GM19467 (cell line): ENCODE measurements at regions not wholly inside any gene's neighbourhood (a gene's known extent, or its start where the extent isn't known, plus 50 kb on each side); places are given as distances from the start of the nearest gene placed in this dataset.
A peak's percentile ranks its signal among the peaks of the same experiment; 100 is the strongest.
"Not testable (repeated sequence)": the region's sequence is repeated elsewhere in the genome, so short reads cannot be mapped to it uniquely, and the experiment has no call there.

Experiments used
- ATAC-seq: cut with Tn5 transposase; IDR thresholded peaks from one replicate; pipeline ENCODE4 v1.9.1; 2021; ENCODE audit warnings: mild to moderate bottlenecking, moderate library complexity; ENCODE audit not compliant: unreplicated experiment

DNA sequence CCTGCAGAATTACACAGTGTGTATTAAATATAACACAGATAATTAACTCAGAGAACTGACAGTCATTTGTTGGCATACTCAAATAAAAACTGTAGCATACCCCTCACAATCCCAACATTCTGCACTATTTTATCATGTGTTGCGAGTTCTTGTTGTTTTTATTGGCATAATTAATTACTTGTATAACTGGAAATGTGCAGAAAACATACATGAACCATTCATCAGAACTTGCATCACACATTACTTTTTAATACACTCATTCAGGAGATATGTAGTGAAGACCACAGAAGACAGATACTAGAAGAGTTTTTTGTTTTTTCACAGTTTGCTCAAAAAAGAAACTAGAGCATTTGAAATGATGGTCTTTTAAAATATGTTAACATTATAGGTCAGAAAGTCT lies 74.6 kb upstream of the NEIL3 start:
- no peak for ATAC-seq

GRCh38 chr4:177236886-177237285 lies 72.8 kb upstream of the NEIL3 start:
- no peak for ATAC-seq

DNA sequence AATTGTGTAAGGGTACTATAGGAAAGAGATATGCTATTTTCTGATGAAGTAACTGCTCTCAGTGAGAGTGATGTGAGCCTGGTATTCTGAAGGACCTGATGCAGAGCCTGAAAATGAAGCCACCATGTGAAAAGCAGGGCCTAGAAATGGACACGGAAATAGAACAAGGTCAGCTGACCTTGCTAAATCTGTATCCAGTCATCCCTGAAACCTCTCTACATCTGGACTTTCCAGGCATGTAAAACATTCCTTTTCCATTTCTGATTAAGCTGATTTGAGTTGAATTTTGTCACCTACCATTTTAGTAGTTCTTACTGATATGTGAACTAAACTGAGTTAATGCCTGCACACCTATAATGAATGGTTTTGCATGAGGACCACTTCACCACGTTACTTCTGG lies 72.4 kb upstream of the NEIL3 start:
- ATAC-seq: no peak

- ATAC-seq: no peak
Observed at GRCh38 chr4:177239477-177239876, 70.2 kb upstream of the NEIL3 start.

DNA sequence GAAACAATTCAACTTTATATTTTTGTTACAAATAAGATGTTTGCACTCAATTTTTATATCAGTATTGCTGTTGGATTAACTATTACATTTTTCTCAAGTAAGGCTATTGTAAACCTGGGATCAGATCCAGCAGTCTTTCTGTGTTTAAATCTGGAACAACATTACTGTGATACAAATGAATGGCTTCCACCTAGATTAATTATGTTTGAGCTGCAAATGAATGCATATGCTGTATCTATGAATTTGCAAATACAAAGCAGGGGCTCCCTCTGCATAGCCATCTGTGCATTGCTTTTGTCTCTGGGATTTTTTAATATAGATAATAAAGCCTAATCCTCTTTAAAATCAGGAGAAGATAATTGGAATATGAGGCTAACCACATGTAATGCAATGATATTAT lies 69.8 kb upstream of the NEIL3 start:
- ATAC-seq: no peak

GRCh38 chr4:177242651-177243286 lies 66.9 kb upstream of the NEIL3 start:
- no peak for ATAC-seq

DNA sequence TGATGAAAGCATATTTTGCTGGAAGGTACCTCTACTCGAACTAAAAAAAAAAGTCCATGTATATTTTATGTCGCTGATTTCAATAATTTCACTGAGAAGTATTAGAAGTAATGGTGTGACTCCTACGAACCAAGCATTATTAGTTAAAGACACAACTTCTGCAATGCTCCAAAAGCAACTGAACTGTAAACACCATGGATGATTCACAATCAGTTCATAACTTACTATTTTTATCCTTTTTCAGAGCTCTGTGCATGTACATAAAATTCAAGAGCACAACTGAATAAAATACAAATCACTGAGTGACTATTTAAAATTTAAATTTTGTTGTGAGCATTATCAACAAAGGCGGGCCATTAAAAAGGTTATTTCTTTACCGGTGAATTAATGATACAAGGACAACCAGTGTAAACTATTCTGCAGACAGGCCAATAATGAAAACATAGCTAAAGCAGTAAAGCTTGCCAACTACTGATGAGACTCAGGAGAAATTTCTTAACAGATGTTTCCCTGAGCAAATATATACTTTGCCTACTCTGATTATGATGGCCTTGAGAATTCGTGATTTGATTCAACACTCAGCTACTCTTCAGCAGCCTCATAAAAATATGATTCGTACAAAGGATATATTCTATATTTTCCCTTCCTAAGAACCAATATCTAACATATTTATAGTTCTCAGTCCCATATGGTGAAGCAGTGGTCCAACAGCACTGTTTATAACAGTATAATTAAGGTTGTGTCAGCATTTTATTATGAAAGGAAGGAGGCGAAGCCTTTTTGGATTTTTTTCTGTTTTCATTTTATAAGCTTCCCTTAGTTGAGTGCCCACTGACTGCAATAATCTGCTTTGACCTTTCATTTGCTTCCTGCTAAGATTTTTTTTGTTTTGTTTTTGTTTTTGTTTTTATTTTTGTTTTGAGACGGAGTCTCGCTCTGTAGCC lies 62.8 kb upstream of the NEIL3 start:
- ATAC-seq: no peak

- peak; percentile 96 for ATAC-seq
Observed at GRCh38 chr4:177250056-177250696, 59.5 kb upstream of the NEIL3 start.

DNA sequence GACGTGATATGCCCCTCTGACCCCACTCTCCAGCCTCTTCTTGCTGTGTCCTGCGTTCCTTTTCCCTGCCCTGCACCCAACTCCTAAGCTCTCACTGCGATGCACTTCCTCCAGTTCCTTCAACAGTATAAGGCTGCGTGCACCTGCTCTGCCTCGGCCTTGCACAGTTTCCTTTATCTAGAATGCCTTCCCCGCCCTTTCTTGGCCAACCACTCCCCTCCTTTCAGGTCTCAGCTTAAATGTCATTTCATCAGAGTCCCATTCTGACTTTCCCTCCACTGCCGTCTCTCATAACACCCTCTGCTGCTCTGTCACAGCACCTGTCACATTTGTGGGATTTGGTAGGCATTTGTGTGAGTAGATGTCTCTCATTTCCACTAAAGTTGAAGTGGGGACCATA lies 58.4 kb upstream of the NEIL3 start:
- ATAC-seq: no peak

DNA sequence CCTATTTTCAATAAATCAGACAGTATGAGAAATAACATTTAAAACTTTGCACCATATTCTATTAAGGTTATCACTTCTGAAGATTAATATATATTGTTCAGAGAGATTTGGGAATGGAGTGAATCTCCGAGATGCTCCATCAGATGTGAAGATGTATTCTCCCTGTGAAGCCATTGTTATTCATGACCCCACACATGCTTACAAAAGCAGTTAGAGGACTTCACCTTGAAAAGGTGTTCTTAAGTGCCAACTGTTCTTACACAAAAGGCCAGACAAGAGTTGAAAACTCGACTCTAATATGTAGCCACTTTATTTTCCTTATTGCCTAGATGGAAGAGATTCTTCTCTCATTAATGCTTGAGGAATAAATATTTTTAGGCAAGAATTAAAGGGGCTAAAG lies 54.3 kb upstream of the NEIL3 start:
- no peak for ATAC-seq

DNA sequence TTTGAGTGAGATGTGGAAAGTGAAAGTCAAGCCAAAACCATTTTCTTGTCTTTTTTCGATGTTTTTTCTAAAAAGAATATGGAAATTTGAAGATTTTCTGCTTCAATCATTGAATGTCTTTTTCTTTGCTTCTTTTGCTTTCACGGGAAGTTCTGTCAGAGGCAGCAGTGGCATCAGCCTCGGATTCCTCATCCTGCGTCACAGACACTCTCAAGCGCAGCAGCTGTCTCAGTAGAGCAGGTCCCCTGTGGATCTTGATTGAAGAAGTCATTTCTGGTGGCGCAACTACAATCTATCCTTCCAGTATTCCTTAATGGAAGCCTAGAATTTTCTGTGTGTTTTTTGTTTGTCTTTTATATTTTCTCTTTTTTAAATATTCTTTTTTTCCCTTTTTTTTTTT lies 52.7 kb upstream of the NEIL3 start:
- ATAC-seq: no peak

DNA sequence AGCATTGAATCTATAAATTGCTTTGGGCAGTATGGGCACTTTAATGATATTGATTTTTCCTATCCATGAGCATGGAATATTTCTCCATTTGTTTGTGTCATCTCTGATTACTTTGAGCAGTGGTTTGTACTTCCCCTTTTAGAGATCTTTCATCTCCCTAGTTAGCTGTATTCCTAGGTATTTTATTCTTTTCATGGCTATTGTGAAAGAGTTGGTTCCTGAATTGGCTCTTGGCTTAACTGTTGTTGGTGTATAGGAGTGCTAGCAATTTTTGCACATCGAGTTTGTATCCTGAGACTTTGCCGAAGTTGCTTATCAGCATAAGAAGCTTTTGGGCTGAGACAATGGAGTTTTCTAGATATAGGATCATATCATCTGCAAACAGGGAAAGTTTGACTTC lies 50.2 kb upstream of the NEIL3 start:
- ATAC-seq: not testable (repeated sequence)
